Skin epidermis (tissue), 12 donors: ENCODE measurements at regions not wholly inside any gene's neighbourhood (a gene's known extent, or its start where the extent isn't known, plus 50 kb on each side); places are given as distances from the start of the nearest gene placed in this dataset.

ENCODE experiments used
- H3K27ac ChIP-seq, 21 experiments: fragments of 200-600 bp; sonication (generic) in 11 of 21; one replicate each; pipeline ENCODE4 v1.5.0; 2020; ENCODE audit warnings: mild to moderate bottlenecking in 3 of 21, inconsistent platforms in 2 of 21, moderate library complexity in 2 of 21
- H3K4me3 ChIP-seq, 7 experiments: fragments of 200-600 bp; sonication (generic) in 2 of 7; one replicate each; pipeline ENCODE4 v1.5.0; 2020; ENCODE audit warnings: inconsistent platforms in 2 of 7, mild to moderate bottlenecking in 2 of 7, moderate library complexity in 1 of 7

- Histone ChIP-seq H3K27ac (no peak overlapping the region), H3K4me3 (no peak overlapping the region)
Observed at GRCh38 chr11:24351179-24351578, 145.7 kb upstream of the LUZP2 start.

GRCh38 chr11:24356501-24356900 lies 140.4 kb upstream of the LUZP2 start:
- H3K27ac ChIP-seq = no peak overlapping the region
- no peak overlapping the region for H3K4me3 ChIP-seq

- no peak overlapping the region for H3K27ac ChIP-seq
- no peak overlapping the region for H3K4me3 ChIP-seq
Observed at GRCh38 chr11:24357620-24358410, 139.0 kb upstream of the LUZP2 start.

GRCh38 chr11:24372491-24372890 lies 124.4 kb upstream of the LUZP2 start:
- no peak overlapping the region for H3K4me3 ChIP-seq
- no peak overlapping the region for H3K27ac ChIP-seq

GRCh38 chr11:24373516-24373915 lies 123.3 kb upstream of the LUZP2 start:
- no peak overlapping the region for H3K4me3 ChIP-seq
- H3K27ac ChIP-seq = no peak overlapping the region

- Histone ChIP-seq H3K27ac (no peak overlapping the region), H3K4me3 (no peak overlapping the region)
Observed at GRCh38 chr11:24375351-24375750, 121.5 kb upstream of the LUZP2 start.

GRCh38 chr11:24375931-24376330 lies 120.9 kb upstream of the LUZP2 start:
- Histone ChIP-seq H3K27ac (no peak overlapping the region), H3K4me3 (no peak overlapping the region)

- Histone ChIP-seq H3K27ac (no peak overlapping the region), H3K4me3 (no peak overlapping the region)
Observed at GRCh38 chr11:24383137-24383536, 113.7 kb upstream of the LUZP2 start.

GRCh38 chr11:24384240-24384639 lies 112.6 kb upstream of the LUZP2 start:
- no peak overlapping the region for H3K4me3 ChIP-seq
- H3K27ac ChIP-seq = no peak overlapping the region

GRCh38 chr11:24386546-24387397 lies 110.1 kb upstream of the LUZP2 start:
- H3K4me3 ChIP-seq = no peak overlapping the region
- H3K27ac ChIP-seq = no peak overlapping the region

GRCh38 chr11:24389575-24389974 lies 107.3 kb upstream of the LUZP2 start:
- Histone ChIP-seq H3K4me3 (no peak overlapping the region), H3K27ac (no peak overlapping the region)

- Histone ChIP-seq H3K27ac (no peak overlapping the region), H3K4me3 (no peak overlapping the region)
Observed at GRCh38 chr11:24390016-24390415, 106.8 kb upstream of the LUZP2 start.

GRCh38 chr11:24390762-24391161 lies 106.1 kb upstream of the LUZP2 start:
- no peak overlapping the region for H3K27ac ChIP-seq
- H3K4me3 ChIP-seq = no peak overlapping the region

- Histone ChIP-seq H3K27ac (no peak overlapping the region), H3K4me3 (no peak overlapping the region)
Observed at GRCh38 chr11:24391167-24391566, 105.7 kb upstream of the LUZP2 start.

- Histone ChIP-seq H3K4me3 (no peak overlapping the region), H3K27ac (no peak overlapping the region)
Observed at GRCh38 chr11:24400059-24400665, 96.7 kb upstream of the LUZP2 start.

GRCh38 chr11:24406389-24406788 lies 90.5 kb upstream of the LUZP2 start:
- H3K27ac ChIP-seq = no peak overlapping the region
- H3K4me3 ChIP-seq = no peak overlapping the region

GRCh38 chr11:24406980-24407379 lies 89.9 kb upstream of the LUZP2 start:
- Histone ChIP-seq H3K4me3 (no peak overlapping the region), H3K27ac (no peak overlapping the region)

- H3K4me3 ChIP-seq = no peak overlapping the region
- H3K27ac ChIP-seq = no peak overlapping the region
Observed at GRCh38 chr11:24407733-24408132, 89.1 kb upstream of the LUZP2 start.

- Histone ChIP-seq H3K4me3 (no peak overlapping the region), H3K27ac (no peak overlapping the region)
Observed at GRCh38 chr11:24408202-24408601, 88.7 kb upstream of the LUZP2 start.

GRCh38 chr11:24411791-24412190 lies 85.1 kb upstream of the LUZP2 start:
- H3K4me3 ChIP-seq = no peak overlapping the region
- H3K27ac ChIP-seq = no peak overlapping the region

GRCh38 chr11:24412722-24413121 lies 84.1 kb upstream of the LUZP2 start:
- no peak overlapping the region for H3K27ac ChIP-seq
- H3K4me3 ChIP-seq = no peak overlapping the region
